Hematopoietic multipotent progenitor cell treated with erythropoietin and hydrocortisone succinate and interleukin-3 and kit ligand, for 6 days (in vitro differentiated cells): ENCODE measurements at regions not wholly inside any gene's neighbourhood (a gene's known extent, or its start where the extent isn't known, plus 50 kb on each side); places are given as distances from the start of the nearest gene placed in this dataset.

ENCODE experiments used
- DNase-seq: peaks from one replicate; pipeline ENCODE4 v3.0.0-alpha.2; 2015

DNA sequence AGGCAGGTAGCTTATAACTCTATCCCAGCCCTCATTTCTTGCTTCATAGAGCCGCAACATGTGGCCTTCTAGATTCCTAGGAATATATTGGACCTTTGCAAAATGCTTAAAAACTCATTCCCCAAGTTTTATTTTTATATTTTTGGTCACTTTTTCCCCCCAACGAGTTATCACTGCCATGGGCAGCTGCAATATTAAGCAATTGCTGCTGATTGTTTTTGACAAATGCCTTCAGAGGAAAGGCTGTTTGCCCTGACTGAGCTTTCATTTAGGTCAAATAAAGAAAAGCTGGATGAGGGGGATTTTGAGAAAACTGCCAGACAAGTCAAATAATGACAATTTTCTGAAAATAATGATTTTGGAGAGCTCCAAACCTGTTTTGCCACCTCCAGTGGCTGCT, 976.9 kb upstream of the MBL2 start:
- DNase-seq = no peak

DNA sequence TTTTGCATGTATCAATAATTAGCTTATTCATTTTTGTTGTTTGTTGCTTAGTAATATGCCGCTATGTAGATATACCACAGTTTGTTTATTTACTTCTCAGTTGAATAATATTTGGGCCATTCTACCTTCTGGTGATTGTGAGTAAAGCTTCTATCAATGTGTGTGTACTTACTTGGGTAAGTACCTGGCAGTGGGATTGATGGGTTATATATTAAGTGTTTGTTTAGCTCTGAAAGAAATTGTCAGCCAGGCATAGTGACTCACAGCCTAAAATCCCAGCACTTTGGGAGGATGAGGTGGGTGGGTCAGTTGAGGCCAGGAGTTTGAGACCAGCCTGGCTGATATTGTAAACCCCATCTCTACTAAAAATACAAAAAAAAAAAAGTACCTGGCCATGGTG, 975.7 kb upstream of the MBL2 start:
- no peak for DNase-seq

GRCh38 chr10:53744746-53745145, 972.2 kb upstream of the MBL2 start:
- no peak for DNase-seq

- no peak for DNase-seq
These were observed 971.6 kb upstream of the MBL2 start for GRCh38 chr10:53744176-53744575.

- no peak for DNase-seq
These were observed 964.5 kb upstream of the MBL2 start for GRCh38 chr10:53737132-53737531.

DNA sequence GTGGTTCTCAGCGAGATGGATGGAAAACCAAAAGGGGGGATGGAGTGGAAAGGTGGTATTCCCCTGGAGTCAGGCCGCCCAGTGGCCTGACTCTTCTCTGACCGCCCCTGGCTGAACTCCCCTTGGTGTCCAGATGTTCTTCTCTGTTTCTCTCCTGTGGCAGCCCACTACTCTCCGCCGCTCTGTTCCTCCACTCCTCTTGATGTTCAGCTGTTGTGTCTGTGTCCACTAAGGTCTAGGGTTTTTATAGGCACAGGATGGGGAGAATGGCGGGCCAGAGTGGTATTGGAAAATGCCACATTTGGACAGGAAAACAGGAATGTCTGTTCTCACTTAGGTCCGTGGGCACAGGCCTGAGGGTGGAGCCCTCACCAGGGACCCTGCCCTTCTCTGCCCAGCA, 954.3 kb upstream of the MBL2 start:
- DNase-seq = no peak

DNA sequence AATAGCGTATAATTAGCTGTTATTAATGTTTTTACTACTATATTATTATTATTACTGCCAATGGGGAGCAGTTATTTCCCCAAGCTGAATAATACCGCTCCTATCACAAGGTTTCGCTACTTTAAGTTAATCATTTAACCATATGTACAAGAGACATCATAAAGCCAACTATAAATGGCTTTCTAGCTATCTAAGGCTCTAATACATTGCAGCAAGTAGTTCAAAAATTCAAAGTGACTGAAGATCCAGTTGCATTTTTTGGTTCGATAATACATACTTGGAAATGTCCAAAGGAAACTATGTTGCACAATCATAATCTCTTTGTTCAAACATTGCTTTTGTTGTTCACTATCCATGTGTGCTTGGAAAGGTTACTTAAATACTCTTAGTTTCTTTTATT, 952.0 kb upstream of the MBL2 start:
- no peak for DNase-seq

- DNase-seq = no peak
These were observed 947.1 kb upstream of the MBL2 start for GRCh38 chr10:53719658-53720057.

GRCh38 chr10:53716156-53716555, 943.6 kb upstream of the MBL2 start:
- no peak for DNase-seq

- no peak for DNase-seq
These were observed 940.8 kb upstream of the MBL2 start for GRCh38 chr10:53713431-53713830.

- no peak for DNase-seq
These were observed 929.9 kb upstream of the MBL2 start for GRCh38 chr10:53702489-53702888.

GRCh38 chr10:53701213-53701612, 928.6 kb upstream of the MBL2 start:
- no peak for DNase-seq

- DNase-seq = no peak
These were observed 927.7 kb upstream of the MBL2 start for GRCh38 chr10:53700278-53700677.

- no peak for DNase-seq
These were observed 927.1 kb upstream of the MBL2 start for GRCh38 chr10:53699684-53700083.

DNA sequence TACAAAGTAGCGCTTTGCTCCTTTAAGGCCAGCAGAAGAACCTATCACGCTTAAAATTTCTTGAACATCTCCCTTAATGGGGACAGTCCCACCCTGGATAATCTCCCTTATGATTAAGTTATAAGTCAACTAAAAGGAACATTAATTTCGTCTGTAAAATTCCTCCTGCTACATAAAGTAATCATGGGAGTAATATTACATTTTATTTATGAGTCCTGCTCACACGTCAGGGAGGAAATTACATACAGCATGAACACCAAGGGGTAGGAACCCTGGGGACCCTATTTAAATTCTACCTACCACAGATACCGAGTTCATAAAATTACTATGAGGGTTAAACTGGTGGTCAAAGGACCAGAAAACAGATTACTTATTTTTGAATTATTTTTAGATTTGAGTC, 926.6 kb upstream of the MBL2 start:
- no peak for DNase-seq

- DNase-seq = no peak
These were observed 924.5 kb upstream of the MBL2 start for GRCh38 chr10:53697038-53697437.

DNA sequence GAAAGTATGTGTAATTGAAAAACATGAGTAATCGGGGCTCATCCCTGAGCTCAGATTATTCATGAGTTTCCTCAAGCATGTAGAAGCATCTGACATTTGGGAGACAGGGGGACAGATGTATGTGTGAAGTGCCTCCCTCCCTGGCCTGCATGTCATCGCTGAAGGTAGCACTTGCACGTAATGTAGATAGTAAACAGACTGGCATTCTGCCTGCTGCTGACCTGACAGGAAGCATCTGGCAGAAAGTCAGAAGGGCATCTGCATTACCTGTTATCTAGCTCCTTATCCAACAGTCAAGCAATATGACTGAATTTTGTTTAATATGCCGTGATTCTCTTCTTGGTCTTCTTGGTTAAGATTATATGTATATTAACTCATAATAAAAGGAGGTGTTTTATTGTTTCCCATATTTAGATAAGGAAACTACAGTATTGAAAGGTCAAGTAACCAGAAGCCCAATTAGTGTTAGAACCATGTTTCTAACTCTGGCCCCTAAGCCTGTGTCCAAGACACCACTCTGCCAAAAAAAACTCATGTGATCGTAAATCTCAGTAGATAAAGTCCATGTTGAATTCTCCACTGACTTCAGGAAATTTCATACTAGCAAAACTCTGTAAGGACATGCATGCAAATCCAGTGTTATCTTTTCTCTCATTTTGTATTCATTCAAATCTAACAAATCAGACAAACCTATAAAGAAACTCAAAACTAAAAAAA, 918.1 kb upstream of the MBL2 start:
- DNase-seq = no peak

- no peak for DNase-seq
These were observed 915.2 kb upstream of the MBL2 start for GRCh38 chr10:53687800-53688199.

DNA sequence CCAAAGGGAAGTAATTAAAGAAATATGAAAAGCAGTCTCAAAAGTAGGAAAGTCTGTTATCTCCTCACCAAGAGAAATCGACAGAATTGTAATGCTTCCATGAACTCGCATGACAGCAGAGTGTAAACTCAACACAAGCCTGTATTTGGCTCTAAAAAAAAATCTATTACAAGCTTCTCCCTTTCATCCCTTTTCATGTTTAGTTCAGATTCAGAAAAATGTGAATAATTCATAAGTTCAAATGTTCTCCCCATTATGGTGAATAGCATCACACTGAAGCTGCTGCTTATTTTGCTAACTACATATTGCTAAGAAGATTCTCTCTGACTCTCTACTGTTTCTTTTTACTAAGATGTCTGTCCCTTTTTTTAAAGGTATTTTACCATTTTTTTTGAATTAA, 910.3 kb upstream of the MBL2 start:
- no peak for DNase-seq

DNA sequence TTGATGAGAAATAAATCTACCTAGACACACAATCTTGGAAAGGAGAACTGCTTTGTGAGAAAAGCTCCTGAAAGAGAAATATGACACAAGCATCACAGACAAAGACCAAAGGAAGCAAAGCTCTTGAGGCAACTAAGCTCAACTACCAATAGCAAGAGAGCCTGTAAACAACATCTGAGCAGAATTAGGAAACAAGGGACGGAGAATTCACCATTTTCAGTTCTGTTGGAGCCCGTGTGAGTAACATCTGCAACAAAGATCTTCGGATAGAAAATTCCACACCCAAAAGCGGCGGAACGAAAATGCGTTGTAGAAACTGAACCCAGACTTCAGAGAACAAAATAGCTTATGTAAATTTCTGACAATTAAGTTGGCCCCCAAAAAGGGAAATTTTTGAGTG, 909.9 kb upstream of the MBL2 start:
- no peak for DNase-seq

GRCh38 chr10:53679666-53680065, 907.1 kb upstream of the MBL2 start:
- no peak for DNase-seq

DNA sequence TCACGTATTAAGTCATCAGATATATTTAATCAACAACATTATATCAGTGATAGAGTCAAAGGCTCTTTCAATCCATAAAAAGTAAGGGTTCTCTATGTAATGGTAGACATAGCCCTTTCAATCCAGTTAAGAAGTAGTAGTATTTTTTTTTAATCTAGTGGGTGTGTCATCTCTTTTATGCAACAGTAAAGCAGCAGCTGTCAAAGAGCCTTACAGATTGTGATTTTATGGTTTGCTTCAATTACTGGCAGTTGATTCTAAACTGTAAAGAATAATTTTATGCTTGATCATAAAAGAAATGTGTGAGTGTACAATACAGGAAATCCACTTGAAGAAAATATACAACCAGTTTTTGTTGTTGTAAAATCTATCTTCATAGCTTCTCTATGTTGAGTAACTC, 902.6 kb upstream of the MBL2 start:
- no peak for DNase-seq

GRCh38 chr10:53667063-53667462, 894.5 kb upstream of the MBL2 start:
- no peak for DNase-seq

DNA sequence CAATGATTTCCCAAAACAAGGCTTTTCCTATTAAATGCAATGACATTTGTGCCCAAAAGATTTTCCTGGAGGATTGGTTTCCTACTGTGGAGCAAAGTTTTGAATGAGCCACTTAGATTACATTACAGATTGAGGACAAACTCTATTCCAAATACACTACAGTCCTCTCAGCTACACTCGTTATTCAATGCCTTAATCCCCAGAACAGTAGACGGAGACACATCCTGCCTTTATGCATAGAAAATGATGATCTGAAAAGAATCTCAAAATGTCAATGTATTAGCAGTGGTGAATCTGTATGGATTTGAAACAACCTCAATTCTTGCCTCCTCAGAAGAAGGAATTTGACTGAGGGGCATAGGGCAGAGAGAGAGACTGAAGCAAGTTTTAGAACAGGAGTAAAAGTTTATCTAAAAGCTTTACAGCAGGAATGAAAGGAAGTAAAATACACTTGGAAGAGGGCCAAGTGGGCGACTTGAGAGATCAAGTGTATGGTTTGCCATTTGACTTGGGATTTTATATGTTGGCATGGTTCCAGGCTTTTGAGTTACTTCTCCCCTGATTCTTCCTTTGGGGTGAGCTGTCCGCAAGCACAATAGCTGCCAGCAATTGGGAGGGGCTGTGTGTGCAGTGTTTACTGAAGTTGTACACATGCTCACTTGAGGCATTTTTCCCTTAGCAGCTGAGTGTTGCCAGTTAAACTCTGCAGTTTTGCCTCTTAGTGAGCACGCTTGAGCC, 891.9 kb upstream of the MBL2 start:
- peak; percentile 2 for DNase-seq

- no peak for DNase-seq
These were observed 878.2 kb upstream of the MBL2 start for GRCh38 chr10:53650794-53651193.
